Spleen (tissue), 11 donors: ENCODE measurements at regions not wholly inside any gene's neighbourhood (a gene's known extent, or its start where the extent isn't known, plus 50 kb on each side); places are given as distances from the start of the nearest gene placed in this dataset.

Source experiments
- DNase-seq: peaks from one replicate; pipeline ENCODE4 v3.0.0-alpha.2; 2020
- H3K27ac ChIP-seq, 8 donors: fragments of 200-600 bp; sonication (generic) in 7 of 8; 1 replicate in 4 of 8; 2 replicates in 4 of 8; pipeline versions ENCODE4 v1.5.0 to v1.8.0; 2016 to 2021; ENCODE audit warnings: inconsistent platforms in 4 of 8, mild to moderate bottlenecking in 4 of 8, moderate library complexity in 1 of 8
- H3K27me3 ChIP-seq, 7 donors: fragments of 200-600 bp; sonication (generic) in 6 of 7; replicated peaks in 1 of 7; 1 replicate in 4 of 7; 2 replicates in 3 of 7; pipeline versions ENCODE4 v1.5.0 to v1.8.0; 2016 to 2021; ENCODE audit warnings: inconsistent platforms in 3 of 7, mild to moderate bottlenecking in 1 of 7
- H3K36me3 ChIP-seq, 6 donors: fragments of 200-600 bp; sonication (generic) in 5 of 6; 1 replicate in 4 of 6; 2 replicates in 2 of 6; pipeline versions ENCODE4 v1.5.0 to v1.8.0; 2016 to 2021; ENCODE audit warnings: inconsistent platforms in 2 of 6
- H3K4me1 ChIP-seq, 6 donors: fragments of 200-600 bp; sonication (generic) in 5 of 6; 1 replicate in 3 of 6; 2 replicates in 3 of 6; pipeline versions ENCODE4 v1.5.0 to v1.8.0; 2016 to 2021; ENCODE audit warnings: inconsistent platforms in 3 of 6
- H3K4me3 ChIP-seq, 8 donors: fragments of 200-600 bp; sonication (generic) in 7 of 8; 1 replicate in 4 of 8; 2 replicates in 4 of 8; pipeline versions ENCODE4 v1.5.0 to v1.8.0; 2016 to 2021; ENCODE audit warnings: inconsistent platforms in 4 of 8, mild to moderate bottlenecking in 4 of 8, moderate library complexity in 2 of 8
- H3K9me3 ChIP-seq, 8 donors: fragments of 200-600 bp; sonication (generic) in 7 of 8; 1 replicate in 4 of 8; 2 replicates in 4 of 8; pipeline versions ENCODE4 v1.5.0 to v1.8.0; 2016 to 2021; ENCODE audit warnings: inconsistent platforms in 4 of 8
- CTCF ChIP-seq, 11 experiments: fragments of 200-600 bp in 7 of 11; fragments of 450-650 bp in 4 of 11; sonication (generic) in 4 of 11; IDR thresholded peaks in 8 of 11; conservative IDR thresholded peaks in 3 of 11; 1 replicate in 7 of 11; 2 replicates in 4 of 11; pipeline versions ENCODE4 v1.4.0 to v1.8.0; 2016 to 2021; ENCODE audit warnings: antibody characterized with exemption in 11 of 11, inconsistent platforms in 4 of 11, mild to moderate bottlenecking in 1 of 11
- POLR2A ChIP-seq, 3 donors: fragments of 450-650 bp; IDR thresholded peaks; one replicate each; pipeline ENCODE4 v1.5.1; 2017; ENCODE audit warnings: antibody characterized with exemption in 3 of 3, mild to moderate bottlenecking in 1 of 3
- POLR2AphosphoS5 ChIP-seq, 3 donors: sonication (generic); formaldehyde crosslinking; IDR thresholded peaks; one replicate each; pipeline ENCODE4 v1.5.1; 2017; ENCODE audit warnings: antibody characterized with exemption in 3 of 3
- WGBS, 5 donors: extraction: QIAGEN DNeasy Blood & Tissue Kit in 3 of 5; methylation state at CpG; one replicate each; pipeline versions ENCODE4 v1.1.5 to v1.1.7; 2013 to 2018; 5-methylcytosine and 5-hydroxymethylcytosine counted together
- intact Hi-C: fragments of 100-400 bp; cut with DNase I; formaldehyde crosslinking; loops from one replicate; pipeline ENCODE4 v1.15.0; 2023; ENCODE audit warnings: low total_unique reads
- donor health status: healthy with polysubstance abuse.
- donor health status: DM: no; HTN: no; CAD: no; lungs with moderate emphysema.
- donor health status: DM: no; HTN: no; CAD: no.
- donor health status: Bipolar disorder and iron deficiency.
- donor health status: healthy.
- donor health status: DM: no; HTN: no; CAD: no.
- donor health status: DM: yes; HTN: yes; CAD: no.

GRCh38 chr11:106413222-106413621 is 335.8 kb downstream of the AASDHPPT start:
- no peak for DNase-seq
- Histone ChIP-seq H3K27ac (no peak overlapping the region), H3K27me3 (no peaks in the 10 kb centered on the region), H3K36me3 (no peaks in the 10 kb centered on the region), H3K4me3 (no peak overlapping the region), H3K9me3 (peaks cover 0 to 2% (median 0%) of the 10 kb centered on the region in 8 donors), H3K4me1 (no peaks in the 10 kb centered on the region)
- no peak for TF ChIP-seq CTCF (IDR thresholded peaks at IDR 0.05 in 8 of 11, conservative IDR thresholded peaks at IDR 0.05 in 3 of 11)
- no peak for TF ChIP-seq POLR2AphosphoS5 (IDR thresholded peaks at IDR 0.05)
- no peak for TF ChIP-seq POLR2A (IDR thresholded peaks at IDR 0.05)
- 66 to 80% (median 71%) methylated on average over 1 of the region's 1 CpG for WGBS, 5 donors
- intact Hi-C loops: no loop called here

DNA sequence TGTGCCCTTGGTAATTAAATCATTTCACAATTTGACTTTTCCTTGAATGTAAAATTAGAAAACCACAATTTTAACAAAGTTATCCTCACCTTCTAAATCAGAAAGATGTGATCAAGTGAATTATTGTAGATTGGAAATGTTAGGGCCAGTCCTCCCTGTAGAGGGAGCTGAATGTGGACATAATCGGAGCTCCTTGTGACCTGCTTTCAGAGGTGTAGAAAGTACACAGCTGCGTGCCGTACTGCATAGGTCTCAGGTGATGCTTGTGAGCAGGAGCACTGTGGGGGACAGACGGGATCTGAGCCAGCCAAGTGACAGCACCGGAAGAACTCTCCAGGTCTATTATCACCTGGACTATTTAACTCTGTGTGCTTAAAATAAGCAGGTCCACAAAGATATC is 338.0 kb downstream of the AASDHPPT start:
- 83 to 94% (median 84%) methylated on average over 5 of the region's 5 CpGs for WGBS, 5 donors
- intact Hi-C loops: no loop called here

DNA sequence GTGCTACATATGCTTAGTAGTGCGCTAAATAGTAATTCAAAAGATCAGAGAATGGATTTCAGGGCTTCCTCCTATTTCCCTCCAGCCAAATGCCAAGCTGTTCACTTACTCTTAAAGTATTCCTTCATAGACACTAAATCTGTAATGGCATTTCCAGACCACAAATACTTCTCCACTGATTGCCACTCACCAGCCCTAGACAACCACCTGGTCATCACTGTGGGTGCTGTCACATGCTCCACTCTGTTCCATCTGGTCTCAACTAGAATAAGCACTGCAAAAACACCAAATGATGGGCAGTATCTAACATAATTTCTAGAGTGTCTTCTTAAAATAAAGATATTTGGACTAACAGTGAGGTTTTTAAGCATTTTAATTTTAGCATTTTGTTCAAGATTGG is 341.3 kb downstream of the AASDHPPT start:
- no peak for TF ChIP-seq CTCF (IDR thresholded peaks at IDR 0.05 in 8 of 11, conservative IDR thresholded peaks at IDR 0.05 in 3 of 11)
- TF ChIP-seq POLR2A (IDR thresholded peaks at IDR 0.05): no peak
- TF ChIP-seq POLR2AphosphoS5 (IDR thresholded peaks at IDR 0.05): no peak
- H3K27me3 ChIP-seq: no peaks in the 10 kb centered on the region
- no peaks in the 10 kb centered on the region for H3K36me3 ChIP-seq
- no peak overlapping the region for H3K4me3 ChIP-seq
- peaks cover 0 to 4% (median 0%) of the 10 kb centered on the region in 8 donors for H3K9me3 ChIP-seq
- no peaks in the 10 kb centered on the region for H3K4me1 ChIP-seq
- intact Hi-C loops: no loop called here
- 87 to 97% (median 90%) methylated on average over 1 of the region's 1 CpG for WGBS, 5 donors
- H3K27ac ChIP-seq: no peak overlapping the region
- DNase-seq: no peak

More for the DNA sequence above, 338.0 kb downstream of the AASDHPPT start:
- no peaks in the 10 kb centered on the region for H3K4me1 ChIP-seq
- H3K27ac ChIP-seq: no peak overlapping the region
- H3K4me3 ChIP-seq: no peak overlapping the region
- H3K9me3 ChIP-seq: peaks cover 0 to 4% (median 0%) of the 10 kb centered on the region in 8 donors
- H3K36me3 ChIP-seq: no peaks in the 10 kb centered on the region
- no peak for DNase-seq
- TF ChIP-seq POLR2AphosphoS5 (IDR thresholded peaks at IDR 0.05) (no peak), POLR2A (IDR thresholded peaks at IDR 0.05) (no peak), CTCF (IDR thresholded peaks at IDR 0.05 in 8 of 11, conservative IDR thresholded peaks at IDR 0.05 in 3 of 11) (no peak)
- no peaks in the 10 kb centered on the region for H3K27me3 ChIP-seq

DNA sequence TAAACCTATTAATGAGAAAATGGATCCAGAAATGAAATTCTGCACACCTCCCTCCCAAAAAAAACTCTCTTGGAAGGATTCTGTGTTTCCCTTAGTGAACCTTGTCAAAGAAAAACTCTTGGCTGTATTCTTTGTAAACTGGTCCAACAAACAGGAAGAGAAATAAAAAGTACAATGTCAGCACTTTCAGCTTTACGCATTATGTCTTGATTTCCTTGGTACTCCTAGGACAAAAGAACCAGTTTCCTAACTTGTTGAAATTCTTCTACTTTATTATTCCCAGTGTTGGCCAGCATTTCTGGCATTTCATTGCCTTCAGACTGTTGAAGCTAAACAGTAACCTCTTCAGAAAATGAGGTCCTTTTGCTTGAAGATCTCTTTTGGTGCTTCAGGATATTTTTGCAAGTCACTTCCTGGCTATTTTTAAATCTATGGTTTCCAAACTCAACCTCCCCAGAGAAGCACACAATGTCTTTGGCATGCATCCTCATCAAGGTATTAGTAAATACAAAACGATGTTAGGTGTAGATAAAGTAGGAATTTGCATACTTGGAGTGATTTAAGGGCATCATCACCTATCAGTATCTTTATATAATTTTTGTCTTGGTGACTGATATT is 342.7 kb downstream of the AASDHPPT start:
- Histone ChIP-seq H3K4me3 (no peak overlapping the region), H3K9me3 (peaks cover 0 to 4% (median 0%) of the 10 kb centered on the region in 8 donors), H3K4me1 (no peaks in the 10 kb centered on the region), H3K27me3 (no peaks in the 10 kb centered on the region), H3K36me3 (no peaks in the 10 kb centered on the region), H3K27ac (no peak overlapping the region)
- TF ChIP-seq POLR2A (IDR thresholded peaks at IDR 0.05) (no peak), CTCF (IDR thresholded peaks at IDR 0.05 in 8 of 11, conservative IDR thresholded peaks at IDR 0.05 in 3 of 11) (no peak), POLR2AphosphoS5 (IDR thresholded peaks at IDR 0.05) (no peak)
- DNase-seq: no peak
- WGBS, 5 donors: 57 to 67% (median 63%) methylated on average over 2 of the region's 2 CpGs
- intact Hi-C loops: no loop called here
